ENCODE measurements at regions not wholly inside any gene's neighbourhood (a gene's known extent, or its start where the extent isn't known, plus 50 kb on each side); places are given as distances from the start of the nearest gene placed in this dataset.

GRCh38 chr20:1823450-1823844 lies 71.8 kb upstream of the SIRPA start:
- FAIRE-seq: no peak
- DNase-seq: no peak
- no peak overlapping the region for H3K4me3 ChIP-seq
- no peaks in the 10 kb centered on the region for H3K4me1 ChIP-seq
- H3K36me3 ChIP-seq: no peaks in the 10 kb centered on the region
- H3K27me3 ChIP-seq: no peaks in the 10 kb centered on the region
- no peak overlapping the region for H3K27ac ChIP-seq
- WGBS, 2 donors: 76 to 86% methylated on average over 5 of the region's 5 CpGs
- no peak for TF ChIP-seq CTCF (IDR thresholded peaks at IDR 0.05)
- no peaks in the 10 kb centered on the region for H3K9me3 ChIP-seq
- no peak for ATAC-seq
- intact Hi-C loops (cut with DNase I): no loop called here

- FAIRE-seq: no peak
- H3K27me3 ChIP-seq: no peaks in the 10 kb centered on the region
- H3K4me3 ChIP-seq: no peak overlapping the region
- ATAC-seq: no peak
- DNase-seq: no peak
- no peak for TF ChIP-seq CTCF (IDR thresholded peaks at IDR 0.05)
- 68 to 79% methylated on average over 4 of the region's 4 CpGs for WGBS, 2 donors
- intact Hi-C loops (cut with DNase I): no loop called here
- H3K9me3 ChIP-seq: no peaks in the 10 kb centered on the region
- H3K27ac ChIP-seq: no peak overlapping the region
- H3K4me1 ChIP-seq: no peaks in the 10 kb centered on the region
- H3K36me3 ChIP-seq: no peaks in the 10 kb centered on the region
Observed at GRCh38 chr20:1822564-1823449, 72.4 kb upstream of the SIRPA start.

GRCh38 chr20:1820138-1821079 lies 74.8 kb upstream of the SIRPA start:
- Histone ChIP-seq H3K36me3 (no peaks in the 10 kb centered on the region), H3K4me1 (no peaks in the 10 kb centered on the region), H3K27ac (peak overlapping the region in 1 of 4 donors; percentile 44), H3K27me3 (no peaks in the 10 kb centered on the region), H3K4me3 (no peak overlapping the region), H3K9me3 (no peaks in the 10 kb centered on the region)
- TF ChIP-seq CTCF (IDR thresholded peaks at IDR 0.05): no peak
- intact Hi-C loops (cut with DNase I): no loop called here
- FAIRE-seq (no peak), DNase-seq (no peak), ATAC-seq (peak in 2 of 4 donors; percentile 60 to 67)
- WGBS, 2 donors: 58 to 66% methylated on average over 8 of the region's 8 CpGs

- peak in 2 of 4 donors; percentile 40 to 60 for ATAC-seq
- intact Hi-C loops (cut with DNase I): no loop called here
- no peak overlapping the region for H3K4me3 ChIP-seq
- 69 to 75% methylated on average over 14 of the region's 14 CpGs for WGBS, 2 donors
- H3K27me3 ChIP-seq: no peaks in the 10 kb centered on the region
- no peak for FAIRE-seq
- DNase-seq: no peak
- no peaks in the 10 kb centered on the region for H3K4me1 ChIP-seq
- no peak for TF ChIP-seq CTCF (IDR thresholded peaks at IDR 0.05)
- peak overlapping the region in 2 of 4 donors; percentile 28 to 30 for H3K27ac ChIP-seq
- no peaks in the 10 kb centered on the region for H3K36me3 ChIP-seq
- no peaks in the 10 kb centered on the region for H3K9me3 ChIP-seq
Observed at GRCh38 chr20:1819311-1820137, 75.7 kb upstream of the SIRPA start.

Measured in pancreas (tissue), 10 donors.